ENCODE measurements at regions not wholly inside any gene's neighbourhood (a gene's known extent, or its start where the extent isn't known, plus 50 kb on each side); places are given as distances from the start of the nearest gene placed in this dataset.
A peak's percentile ranks its signal among the peaks of the same experiment; 100 is the strongest.

- DNase-seq (ENCODE audit: low read depth): peak; percentile 10
Measured at GRCh38 chr7:10889266-10889898, 84.3 kb upstream of the PHF14 start.

GRCh38 chr7:10908600-10908999, 65.1 kb upstream of the PHF14 start:
- no peak for DNase-seq (ENCODE audit: low read depth)

GRCh38 chr7:10910447-10910846, 63.2 kb upstream of the PHF14 start:
- no peak for DNase-seq (ENCODE audit: low read depth)

- no peak for DNase-seq (ENCODE audit: low read depth)
Measured at GRCh38 chr7:10912077-10912476, 61.6 kb upstream of the PHF14 start.

GRCh38 chr7:10913457-10913856, 60.2 kb upstream of the PHF14 start:
- DNase-seq (ENCODE audit: low read depth): no peak

- no peak for DNase-seq (ENCODE audit: low read depth)
Measured at GRCh38 chr7:10918093-10918590, 55.5 kb upstream of the PHF14 start.

- DNase-seq (ENCODE audit: low read depth): no peak
Measured at GRCh38 chr7:10919923-10920322, 53.7 kb upstream of the PHF14 start.

Data from stimulated activated CD4-positive, alpha-beta T cell treated with anti-CD3 and anti-CD28 coated beads, Interleukin-2, amount 100 ng/mL, for 4 hours (primary cell).